HG03196 (cell line): ENCODE measurements at regions not wholly inside any gene's neighbourhood (a gene's known extent, or its start where the extent isn't known, plus 50 kb on each side); places are given as distances from the start of the nearest gene placed in this dataset.
"Not testable (repeated sequence)": the region's sequence is repeated elsewhere in the genome, so short reads cannot be mapped to it uniquely, and the experiment has no call there.

Source experiments
- ATAC-seq: cut with Tn5 transposase; IDR thresholded peaks from one replicate; pipeline ENCODE4 v1.9.1; 2021; ENCODE audit not compliant: unreplicated experiment

- not testable (repeated sequence) for ATAC-seq
Observed at GRCh38 chr7:123264820-123265219, 65.1 kb upstream of the SLC13A1 start.

DNA sequence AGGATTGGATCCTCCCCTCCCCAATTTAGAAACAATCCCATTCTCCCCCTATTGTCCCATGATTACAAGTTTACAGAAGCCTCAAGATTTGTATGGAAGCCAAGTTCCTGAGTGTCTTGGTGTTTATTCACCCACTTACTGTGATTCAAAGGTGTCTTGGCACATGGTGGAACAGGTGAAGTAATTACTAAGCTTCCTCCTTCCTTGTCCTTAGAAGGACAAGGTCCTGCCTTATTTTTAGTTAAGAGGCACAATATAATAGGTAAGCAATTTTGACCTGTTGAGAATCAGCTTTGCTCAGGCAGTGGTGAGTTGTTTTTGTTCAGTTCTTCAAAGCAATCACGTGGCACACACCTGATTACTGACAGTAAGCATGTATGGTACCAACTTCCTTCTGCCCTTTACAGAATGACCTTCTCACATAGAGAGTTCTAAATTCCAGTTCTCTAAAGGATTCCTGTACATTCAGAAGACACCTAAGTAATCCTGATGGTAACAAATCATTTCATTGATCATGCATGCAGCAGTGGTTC is 60.7 kb upstream of the SLC13A1 start:
- ATAC-seq, result no peak

DNA sequence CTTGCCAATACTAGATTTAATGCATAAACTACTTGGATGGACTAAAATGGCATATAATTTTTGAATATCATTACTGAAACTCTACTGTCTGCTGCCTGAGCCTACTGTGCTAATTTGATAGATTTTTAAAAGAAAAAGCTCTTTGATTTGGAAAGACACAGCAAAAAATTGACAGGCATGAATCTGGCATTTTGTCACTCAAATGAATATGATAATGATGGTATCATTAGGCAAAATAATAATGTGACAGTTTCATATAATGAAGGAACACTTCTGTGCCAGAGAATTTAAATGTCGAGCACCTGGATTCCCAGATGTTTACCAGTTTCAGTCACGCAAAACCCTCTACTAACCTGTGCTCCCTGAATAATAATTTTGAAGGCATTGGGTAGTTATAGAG is 60.0 kb upstream of the SLC13A1 start:
- ATAC-seq, result no peak
